ENCODE measurements at regions not wholly inside any gene's neighbourhood (a gene's known extent, or its start where the extent isn't known, plus 50 kb on each side); places are given as distances from the start of the nearest gene placed in this dataset.
"Not testable (repeated sequence)": the region's sequence is repeated elsewhere in the genome, so short reads cannot be mapped to it uniquely, and the experiment has no call there.

GRCh38 chr2:226310146-226310545 is 489.5 kb downstream of the IRS1 start:
- no peak for DNase-seq

GRCh38 chr2:226308986-226309385 is 490.6 kb downstream of the IRS1 start:
- DNase-seq, result no peak

GRCh38 chr2:226308323-226308680 is 491.3 kb downstream of the IRS1 start:
- no peak for DNase-seq

- DNase-seq, result no peak
These were observed 491.9 kb downstream of the IRS1 start for GRCh38 chr2:226307487-226308322.

- no peak for DNase-seq
These were observed 492.7 kb downstream of the IRS1 start for GRCh38 chr2:226306969-226307368.

- no peak for DNase-seq
These were observed 495.3 kb downstream of the IRS1 start for GRCh38 chr2:226304308-226304707.

- DNase-seq, result no peak
These were observed 495.9 kb downstream of the IRS1 start for GRCh38 chr2:226303707-226304106.

GRCh38 chr2:226300196-226300886 is 499.3 kb downstream of the IRS1 start:
- DNase-seq, result no peak

- no peak for DNase-seq
These were observed 499.8 kb downstream of the IRS1 start for GRCh38 chr2:226299771-226300170.

- DNase-seq, result no peak
These were observed 503.9 kb downstream of the IRS1 start for GRCh38 chr2:226295681-226296080.

- no peak for DNase-seq
These were observed 504.5 kb downstream of the IRS1 start for GRCh38 chr2:226295123-226295522.

GRCh38 chr2:226291281-226291680 is 508.3 kb downstream of the IRS1 start:
- not testable (repeated sequence) for DNase-seq

GRCh38 chr2:226286916-226287315 is 512.7 kb downstream of the IRS1 start:
- no peak for DNase-seq

GRCh38 chr2:226283796-226284195 is 515.8 kb downstream of the IRS1 start:
- DNase-seq, result no peak

- no peak for DNase-seq
These were observed 517.5 kb downstream of the IRS1 start for GRCh38 chr2:226282151-226282550.

- DNase-seq, result not testable (repeated sequence)
These were observed 519.5 kb downstream of the IRS1 start for GRCh38 chr2:226280136-226280535.

- DNase-seq, result no peak
These were observed 524.4 kb downstream of the IRS1 start for GRCh38 chr2:226275215-226275614.

GRCh38 chr2:226274143-226274542 is 525.5 kb downstream of the IRS1 start:
- no peak for DNase-seq

GRCh38 chr2:226273440-226273839 is 526.2 kb downstream of the IRS1 start:
- no peak for DNase-seq

GRCh38 chr2:226272435-226272834 is 527.2 kb downstream of the IRS1 start:
- DNase-seq, result no peak

- no peak for DNase-seq
These were observed 529.1 kb downstream of the IRS1 start for GRCh38 chr2:226270285-226271058.

GRCh38 chr2:226267516-226268289 is 531.9 kb downstream of the IRS1 start:
- no peak for DNase-seq

Data from SHP77 (cell line).